HEK293T (cell line): ENCODE measurements at regions not wholly inside any gene's neighbourhood (a gene's known extent, or its start where the extent isn't known, plus 50 kb on each side); places are given as distances from the start of the nearest gene placed in this dataset.

Experiments used
- BHLHE40 ChIP-seq: fragments of 450-650 bp; IDR thresholded peaks from 2 replicates; pipeline ENCODE4 v1.6.1; 2016; ENCODE audit warnings: mild to moderate bottlenecking, moderate library complexity, borderline replicate concordance
- FOXA1 ChIP-seq: fragments of 450-650 bp; IDR thresholded peaks from 2 replicates; pipeline ENCODE4 v1.6.1; 2016; ENCODE audit warnings: mild to moderate bottlenecking
- FOXM1 ChIP-seq: fragments of 450-650 bp; IDR thresholded peaks from 2 replicates; pipeline ENCODE4 v1.6.1; 2017; ENCODE audit warnings: mild to moderate bottlenecking, borderline replicate concordance
- HDGF ChIP-seq: fragments of 450-650 bp; IDR thresholded peaks from 2 replicates; pipeline ENCODE4 v1.6.1; 2017; ENCODE audit warnings: antibody characterized with exemption, borderline replicate concordance
- LEF1 ChIP-seq: fragments of 450-650 bp; IDR thresholded peaks from 2 replicates; pipeline ENCODE4 v1.6.1; 2017; ENCODE audit warnings: mild to moderate bottlenecking, borderline replicate concordance
- SP1 ChIP-seq: fragments of 450-650 bp; IDR thresholded peaks from 2 replicates; pipeline ENCODE4 v1.6.1; 2017
- TF ChIP-seq, protein P1 (sequence below): fragments of 450-650 bp; IDR thresholded peaks from 2 replicates; pipeline ENCODE4 v1.6.1; 2016

DNA sequence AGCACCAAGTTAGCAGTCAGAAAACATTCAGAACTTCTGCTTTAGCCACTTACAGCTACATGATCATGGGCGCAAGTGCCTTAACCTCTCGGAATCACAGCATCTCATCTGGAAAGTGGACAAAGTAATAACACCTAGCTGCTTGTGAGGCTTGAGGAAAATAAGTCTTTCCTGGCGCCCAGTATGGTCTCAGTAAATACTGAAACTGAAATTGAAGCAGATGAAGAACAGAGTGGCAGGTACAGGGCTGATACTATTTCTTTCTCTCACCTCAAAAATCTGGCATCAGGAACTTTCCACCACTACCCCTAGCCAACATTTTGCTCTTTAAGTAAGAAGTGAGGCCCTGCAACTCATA, 129.7 kb upstream of the FUT8 start:
- TF ChIP-seq HDGF (no peak), FOXM1 (no peak), FOXA1 (no peak), LEF1 (no peak), BHLHE40 (no peak), SP1 (no peak)
- TF ChIP-seq, protein P1, sequence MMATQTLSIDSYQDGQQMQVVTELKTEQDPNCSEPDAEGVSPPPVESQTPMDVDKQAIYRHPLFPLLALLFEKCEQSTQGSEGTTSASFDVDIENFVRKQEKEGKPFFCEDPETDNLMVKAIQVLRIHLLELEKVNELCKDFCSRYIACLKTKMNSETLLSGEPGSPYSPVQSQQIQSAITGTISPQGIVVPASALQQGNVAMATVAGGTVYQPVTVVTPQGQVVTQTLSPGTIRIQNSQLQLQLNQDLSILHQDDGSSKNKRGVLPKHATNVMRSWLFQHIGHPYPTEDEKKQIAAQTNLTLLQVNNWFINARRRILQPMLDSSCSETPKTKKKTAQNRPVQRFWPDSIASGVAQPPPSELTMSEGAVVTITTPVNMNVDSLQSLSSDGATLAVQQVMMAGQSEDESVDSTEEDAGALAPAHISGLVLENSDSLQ, result no peak
